ENCODE measurements at regions not wholly inside any gene's neighbourhood (a gene's known extent, or its start where the extent isn't known, plus 50 kb on each side); places are given as distances from the start of the nearest gene placed in this dataset.

DNA sequence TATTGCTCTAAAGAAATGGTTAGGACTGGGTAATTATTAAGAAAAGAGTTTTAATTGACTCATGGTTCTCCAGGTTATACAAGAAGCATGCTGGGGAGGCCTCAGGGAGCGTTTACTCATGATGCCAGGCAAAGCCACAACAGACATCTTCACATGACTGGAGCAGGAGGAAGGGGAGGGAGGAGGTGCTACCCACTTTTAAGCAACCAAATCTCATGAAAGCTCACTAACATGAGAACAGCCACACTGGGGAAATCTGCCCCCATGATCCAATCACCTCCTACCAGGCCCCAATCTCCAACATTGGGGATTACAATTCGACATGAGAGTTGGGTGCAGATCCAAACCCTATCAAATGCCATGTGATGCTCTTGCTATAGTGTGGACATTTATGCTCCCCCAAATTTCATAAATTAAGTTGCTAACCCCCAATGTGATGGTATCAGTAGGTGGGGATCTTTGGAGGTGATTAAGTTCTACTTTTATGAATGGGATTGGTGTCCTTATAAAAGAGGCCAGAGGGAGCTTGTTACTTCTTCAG is 773.6 kb upstream of the CDH10 start:
- TF ChIP-seq, protein P1, sequence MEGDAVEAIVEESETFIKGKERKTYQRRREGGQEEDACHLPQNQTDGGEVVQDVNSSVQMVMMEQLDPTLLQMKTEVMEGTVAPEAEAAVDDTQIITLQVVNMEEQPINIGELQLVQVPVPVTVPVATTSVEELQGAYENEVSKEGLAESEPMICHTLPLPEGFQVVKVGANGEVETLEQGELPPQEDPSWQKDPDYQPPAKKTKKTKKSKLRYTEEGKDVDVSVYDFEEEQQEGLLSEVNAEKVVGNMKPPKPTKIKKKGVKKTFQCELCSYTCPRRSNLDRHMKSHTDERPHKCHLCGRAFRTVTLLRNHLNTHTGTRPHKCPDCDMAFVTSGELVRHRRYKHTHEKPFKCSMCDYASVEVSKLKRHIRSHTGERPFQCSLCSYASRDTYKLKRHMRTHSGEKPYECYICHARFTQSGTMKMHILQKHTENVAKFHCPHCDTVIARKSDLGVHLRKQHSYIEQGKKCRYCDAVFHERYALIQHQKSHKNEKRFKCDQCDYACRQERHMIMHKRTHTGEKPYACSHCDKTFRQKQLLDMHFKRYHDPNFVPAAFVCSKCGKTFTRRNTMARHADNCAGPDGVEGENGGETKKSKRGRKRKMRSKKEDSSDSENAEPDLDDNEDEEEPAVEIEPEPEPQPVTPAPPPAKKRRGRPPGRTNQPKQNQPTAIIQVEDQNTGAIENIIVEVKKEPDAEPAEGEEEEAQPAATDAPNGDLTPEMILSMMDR (IDR thresholded peaks at IDR 0.05) = no peak
- no peak for TF ChIP-seq POLR2A (IDR thresholded peaks at IDR 0.05)

Data from lower leg skin (tissue), 3 donors.